ENCODE measurements at regions not wholly inside any gene's neighbourhood (a gene's known extent, or its start where the extent isn't known, plus 50 kb on each side); places are given as distances from the start of the nearest gene placed in this dataset.

GRCh38 chr12:84756961-84757360 is 155.6 kb downstream of the SLC6A15 start:
- Histone ChIP-seq H3K27me3 (replicated peaks in 1 of 7) (no peaks in the 10 kb centered on the region), H3K36me3 (no peaks in the 10 kb centered on the region), H3K27ac (no peak overlapping the region), H3K4me3 (no peak overlapping the region), H3K9me3 (no peaks in the 10 kb centered on the region), H3K4me1 (no peaks in the 10 kb centered on the region)
- DNase-seq: no peak
- TF ChIP-seq CTCF (IDR thresholded peaks at IDR 0.05 in 8 of 11, conservative IDR thresholded peaks at IDR 0.05 in 3 of 11) (no peak), POLR2A (IDR thresholded peaks at IDR 0.05) (no peak), POLR2AphosphoS5 (IDR thresholded peaks at IDR 0.05) (no peak)
- intact Hi-C loops (cut with DNase I; ENCODE audit: low total_unique reads): no loop called here

- no peak overlapping the region for H3K4me3 ChIP-seq
- TF ChIP-seq CTCF (IDR thresholded peaks at IDR 0.05 in 8 of 11, conservative IDR thresholded peaks at IDR 0.05 in 3 of 11): no peak
- no peak for TF ChIP-seq POLR2AphosphoS5 (IDR thresholded peaks at IDR 0.05)
- TF ChIP-seq POLR2A (IDR thresholded peaks at IDR 0.05): no peak
- no peaks in the 10 kb centered on the region for H3K4me1 ChIP-seq
- no peak for DNase-seq
- intact Hi-C loops (cut with DNase I; ENCODE audit: low total_unique reads): no loop called here
- WGBS, 5 donors: 71 to 93% (median 90%) methylated on average over 3 of the region's 3 CpGs
- H3K36me3 ChIP-seq: no peaks in the 10 kb centered on the region
- H3K9me3 ChIP-seq: no peaks in the 10 kb centered on the region
- H3K27me3 ChIP-seq (replicated peaks in 1 of 7): no peaks in the 10 kb centered on the region
- H3K27ac ChIP-seq: no peak overlapping the region
Observed at GRCh38 chr12:84745127-84745526, 167.5 kb downstream of the SLC6A15 start.

- no peaks in the 10 kb centered on the region for H3K36me3 ChIP-seq
- no peak for DNase-seq
- WGBS, 5 donors: 78 to 90% (median 80%) methylated on average over 3 of the region's 3 CpGs
- no peak overlapping the region for H3K27ac ChIP-seq
- H3K9me3 ChIP-seq: no peaks in the 10 kb centered on the region
- no peaks in the 10 kb centered on the region for H3K4me1 ChIP-seq
- intact Hi-C loops (cut with DNase I; ENCODE audit: low total_unique reads): no loop called here
- H3K4me3 ChIP-seq: no peak overlapping the region
- no peaks in the 10 kb centered on the region for H3K27me3 ChIP-seq (replicated peaks in 1 of 7)
- TF ChIP-seq POLR2A (IDR thresholded peaks at IDR 0.05): no peak
- no peak for TF ChIP-seq POLR2AphosphoS5 (IDR thresholded peaks at IDR 0.05)
- TF ChIP-seq CTCF (IDR thresholded peaks at IDR 0.05 in 8 of 11, conservative IDR thresholded peaks at IDR 0.05 in 3 of 11): no peak
Observed at GRCh38 chr12:84741692-84742091, 170.9 kb downstream of the SLC6A15 start.

- intact Hi-C loops (cut with DNase I; ENCODE audit: low total_unique reads): no loop called here
- H3K36me3 ChIP-seq: no peaks in the 10 kb centered on the region
- whole genome bisulfite sequencing, 5 donors: 45 to 69% (median 59%) methylated on average over 1 of the region's 1 CpG
- no peaks in the 10 kb centered on the region for H3K27me3 ChIP-seq (replicated peaks in 1 of 7)
- H3K4me1 ChIP-seq: no peaks in the 10 kb centered on the region
- no peak for DNase-seq
- no peak overlapping the region for H3K27ac ChIP-seq
- H3K4me3 ChIP-seq: no peak overlapping the region
- no peak for TF ChIP-seq POLR2A (IDR thresholded peaks at IDR 0.05)
- TF ChIP-seq CTCF (IDR thresholded peaks at IDR 0.05 in 8 of 11, conservative IDR thresholded peaks at IDR 0.05 in 3 of 11): no peak
- no peak for TF ChIP-seq POLR2AphosphoS5 (IDR thresholded peaks at IDR 0.05)
- no peaks in the 10 kb centered on the region for H3K9me3 ChIP-seq
Observed at GRCh38 chr12:84741031-84741430, 171.6 kb downstream of the SLC6A15 start.

Measured in spleen (tissue), 11 donors.